GM10266 (cell line): ENCODE measurements at regions not wholly inside any gene's neighbourhood (a gene's known extent, or its start where the extent isn't known, plus 50 kb on each side); places are given as distances from the start of the nearest gene placed in this dataset.

Experiments used
- DNase-seq: peaks from one replicate; pipeline ENCODE4 v3.0.0; 2012; ENCODE audit errors: extremely low spot score
- TF ChIP-seq, protein P1 (sequence below): IDR thresholded peaks from 2 replicates; pipeline ENCODE4 v1.5.1; 2012; ENCODE audit warnings: mild to moderate bottlenecking, low read depth; ENCODE audit not compliant: control insufficient read depth, insufficient read depth; ENCODE audit errors: missing control alignments

DNA sequence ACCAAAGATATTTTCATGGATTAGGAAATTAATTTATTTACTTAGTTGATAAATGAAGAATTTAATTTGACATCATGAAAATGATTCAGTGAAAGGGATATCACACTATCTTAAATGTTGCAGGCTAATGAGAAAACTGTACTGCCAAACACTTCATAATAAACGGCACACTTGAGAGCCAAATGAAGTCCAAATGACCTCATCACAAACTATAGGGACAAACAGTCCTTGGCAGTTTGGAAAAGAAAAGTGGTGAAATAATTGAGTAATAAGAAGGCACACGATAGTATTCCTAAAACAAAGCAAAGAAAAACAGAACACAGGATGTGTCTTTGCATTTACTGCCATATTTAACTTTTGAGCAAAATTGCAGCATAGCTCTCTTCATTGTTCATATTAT is 116.9 kb upstream of the TLR4 start:
- no peak for DNase-seq
- TF ChIP-seq, protein P1, sequence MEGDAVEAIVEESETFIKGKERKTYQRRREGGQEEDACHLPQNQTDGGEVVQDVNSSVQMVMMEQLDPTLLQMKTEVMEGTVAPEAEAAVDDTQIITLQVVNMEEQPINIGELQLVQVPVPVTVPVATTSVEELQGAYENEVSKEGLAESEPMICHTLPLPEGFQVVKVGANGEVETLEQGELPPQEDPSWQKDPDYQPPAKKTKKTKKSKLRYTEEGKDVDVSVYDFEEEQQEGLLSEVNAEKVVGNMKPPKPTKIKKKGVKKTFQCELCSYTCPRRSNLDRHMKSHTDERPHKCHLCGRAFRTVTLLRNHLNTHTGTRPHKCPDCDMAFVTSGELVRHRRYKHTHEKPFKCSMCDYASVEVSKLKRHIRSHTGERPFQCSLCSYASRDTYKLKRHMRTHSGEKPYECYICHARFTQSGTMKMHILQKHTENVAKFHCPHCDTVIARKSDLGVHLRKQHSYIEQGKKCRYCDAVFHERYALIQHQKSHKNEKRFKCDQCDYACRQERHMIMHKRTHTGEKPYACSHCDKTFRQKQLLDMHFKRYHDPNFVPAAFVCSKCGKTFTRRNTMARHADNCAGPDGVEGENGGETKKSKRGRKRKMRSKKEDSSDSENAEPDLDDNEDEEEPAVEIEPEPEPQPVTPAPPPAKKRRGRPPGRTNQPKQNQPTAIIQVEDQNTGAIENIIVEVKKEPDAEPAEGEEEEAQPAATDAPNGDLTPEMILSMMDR, result no peak

DNA sequence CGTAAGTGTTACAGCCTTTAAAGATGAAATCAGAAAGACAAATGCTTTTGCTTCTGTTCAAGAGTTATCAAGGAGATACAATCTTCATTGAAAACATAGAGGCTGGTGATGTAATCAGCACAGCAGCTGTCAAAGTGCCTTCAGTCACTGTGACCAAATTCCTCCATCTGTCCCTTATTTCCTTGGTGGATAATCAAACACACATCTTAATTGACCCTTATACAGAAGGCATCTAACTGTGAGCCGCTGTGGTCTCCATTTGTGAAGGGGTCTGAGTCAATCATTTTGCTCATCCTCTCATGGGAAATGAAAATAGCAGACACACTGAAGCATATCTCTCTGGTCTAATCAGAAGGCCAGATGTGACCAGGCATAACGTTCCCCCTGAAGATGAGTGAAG is 130.1 kb upstream of the TLR4 start:
- DNase-seq, result no peak
- TF ChIP-seq, protein P1, result no peak

DNA sequence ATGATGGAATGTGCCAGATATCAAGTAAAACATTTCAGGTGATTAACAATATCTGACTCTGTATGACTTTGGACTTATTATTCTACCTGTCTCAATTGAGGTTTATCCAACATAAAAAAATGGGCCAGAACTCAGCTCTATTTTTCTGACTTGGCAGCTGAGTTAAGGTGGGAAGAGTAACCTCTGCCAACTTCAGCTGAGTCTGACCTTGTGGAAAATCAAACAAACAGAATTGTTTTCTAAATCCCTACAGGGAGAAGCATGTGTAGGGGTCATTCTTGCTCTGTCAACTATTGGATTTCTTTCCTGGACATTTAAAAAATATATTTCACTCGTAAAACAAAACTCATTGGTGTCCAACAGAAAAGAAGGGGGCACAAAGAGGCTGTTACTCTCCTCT is 139.4 kb upstream of the TLR4 start:
- no peak for DNase-seq
- TF ChIP-seq, protein P1, result no peak

- DNase-seq, result no peak
- TF ChIP-seq, protein P1, result no peak
These were observed 142.4 kb upstream of the TLR4 start for GRCh38 chr9:117561761-117562160.

GRCh38 chr9:117555964-117556629 is 141.2 kb upstream of the ASTN2 start:
- TF ChIP-seq, protein P1, result peak; percentile 75
- DNase-seq, result peak; percentile 51

GRCh38 chr9:117552811-117553210 is 138.0 kb upstream of the ASTN2 start:
- no peak for DNase-seq

GRCh38 chr9:117551171-117551570 is 136.3 kb upstream of the ASTN2 start:
- DNase-seq, result no peak

More at GRCh38 chr9:117552811-117553210, 138.0 kb upstream of the ASTN2 start:
- TF ChIP-seq, protein P1, result no peak

More at GRCh38 chr9:117551171-117551570, 136.3 kb upstream of the ASTN2 start:
- TF ChIP-seq, protein P1, result no peak
